DND-41 (cell line): ENCODE measurements at regions not wholly inside any gene's neighbourhood (a gene's known extent, or its start where the extent isn't known, plus 50 kb on each side); places are given as distances from the start of the nearest gene placed in this dataset.

Experiments
- ATAC-seq: fragments of 200-7000 bp; cut with Tn5 transposase; 3 replicates; pipeline ENCODE4 v1.9.1; 2021; ENCODE audit warnings: low read depth; ENCODE audit not compliant: insufficient read depth
- DNase-seq: peaks from one replicate; pipeline ENCODE4 v3.0.0-alpha.2; 2020
- H2AFZ ChIP-seq: 2 replicates; pipeline ENCODE4 v1.6.0; 2012; ENCODE audit warnings: low read depth, low read length
- H3K27ac ChIP-seq: 2 replicates; pipeline ENCODE4 v1.5.1; 2012; ENCODE audit warnings: low read length, inconsistent platforms
- H3K27me3 ChIP-seq: fragments of 200-600 bp; sonication (generic); 2 replicates; pipeline ENCODE4 v1.6.0; 2012; ENCODE audit warnings: low read length, mild to moderate bottlenecking, inconsistent platforms; ENCODE audit not compliant: insufficient read depth, poor library complexity
- H3K36me3 ChIP-seq: 2 replicates; pipeline ENCODE4 v1.5.1; 2012; ENCODE audit warnings: low read length, inconsistent platforms; ENCODE audit not compliant: insufficient read depth
- H3K4me1 ChIP-seq: 2 replicates; pipeline ENCODE4 v1.5.1; 2012; ENCODE audit warnings: mild to moderate bottlenecking, low read length; ENCODE audit not compliant: insufficient read depth
- H3K4me2 ChIP-seq: 2 replicates; pipeline ENCODE4 v1.6.0; 2012; ENCODE audit warnings: mild to moderate bottlenecking, moderate library complexity, low read length, inconsistent platforms; ENCODE audit not compliant: insufficient read depth
- H3K4me3 ChIP-seq, 2 experiments: fragments of 200-600 bp in 1 of 2; shearing (Covaris generic) in 1 of 2; 2 replicates each; pipeline ENCODE4 v1.5.1; 2012 to 2016; ENCODE audit warnings: inconsistent platforms in 2 of 2, low read length in 2 of 2, mild to moderate bottlenecking in 2 of 2, low read depth in 1 of 2, moderate library complexity in 1 of 2
- H3K79me2 ChIP-seq: 2 replicates; pipeline ENCODE4 v1.6.0; 2012; ENCODE audit warnings: low read length, inconsistent platforms; ENCODE audit not compliant: insufficient read depth
- H3K9ac ChIP-seq: 2 replicates; pipeline ENCODE4 v1.6.0; 2012; ENCODE audit warnings: low read depth, mild to moderate bottlenecking, inconsistent platforms, low read length, moderate library complexity
- H3K9me3 ChIP-seq: 2 replicates; pipeline ENCODE4 v1.5.1; 2012; ENCODE audit warnings: low read length, moderate library complexity, mild to moderate bottlenecking, inconsistent platforms; ENCODE audit not compliant: insufficient read depth, severe bottlenecking
- H4K20me1 ChIP-seq: 2 replicates; pipeline ENCODE4 v1.6.0; 2012; ENCODE audit warnings: low read length; ENCODE audit not compliant: insufficient read depth
- CTCF ChIP-seq: IDR thresholded peaks from 2 replicates; pipeline ENCODE4 v1.5.1; 2012; ENCODE audit warnings: borderline replicate concordance, low read length, moderate library complexity, mild to moderate bottlenecking; ENCODE audit not compliant: poor library complexity, severe bottlenecking; ENCODE audit errors: extremely low read depth
- EZH2 ChIP-seq: IDR thresholded peaks from 3 replicates; pipeline ENCODE4 v1.6.1; 2012; ENCODE audit warnings: borderline replicate concordance, low read depth, mild to moderate bottlenecking, moderate library complexity, low read length, inconsistent platforms; ENCODE audit not compliant: severe bottlenecking

- H2AFZ ChIP-seq, result no peak overlapping the region
- H3K36me3 ChIP-seq, result no peaks in the 10 kb centered on the region
- ATAC-seq, result no peak
- no peak for DNase-seq
- H3K27me3 ChIP-seq, result no peaks in the 10 kb centered on the region
- no peak overlapping the region for H3K4me2 ChIP-seq
- no peak overlapping the region for H3K4me3 ChIP-seq
- TF ChIP-seq EZH2 (no peak), CTCF (no peak)
- no peaks in the 10 kb centered on the region for H3K79me2 ChIP-seq
- no peaks in the 10 kb centered on the region for H3K9me3 ChIP-seq
- H3K4me1 ChIP-seq, result no peaks in the 10 kb centered on the region
- H3K27ac ChIP-seq, result no peak overlapping the region
- H3K9ac ChIP-seq, result no peak overlapping the region
- no peaks in the 10 kb centered on the region for H4K20me1 ChIP-seq
Observed at GRCh38 chr7:145665499-145666258, 450.9 kb upstream of the CNTNAP2 start.

- Histone ChIP-seq H3K4me2 (no peak overlapping the region), H3K27me3 (no peaks in the 10 kb centered on the region), H3K79me2 (no peaks in the 10 kb centered on the region), H3K4me3 (no peak overlapping the region), H3K27ac (no peak overlapping the region), H4K20me1 (no peaks in the 10 kb centered on the region), H2AFZ (no peak overlapping the region), H3K36me3 (no peaks in the 10 kb centered on the region), H3K9me3 (no peaks in the 10 kb centered on the region), H3K9ac (no peak overlapping the region), H3K4me1 (no peaks in the 10 kb centered on the region)
- DNase-seq (no peak), ATAC-seq (no peak)
- TF ChIP-seq CTCF, result no peak
- TF ChIP-seq EZH2, result no peak
Observed at GRCh38 chr7:145655666-145656065, 460.9 kb upstream of the CNTNAP2 start.

- Histone ChIP-seq H3K27ac (no peak overlapping the region), H3K4me3 (no peak overlapping the region), H3K4me2 (no peak overlapping the region), H3K9ac (no peak overlapping the region), H4K20me1 (no peaks in the 10 kb centered on the region), H3K27me3 (no peaks in the 10 kb centered on the region), H3K36me3 (no peaks in the 10 kb centered on the region), H3K79me2 (no peaks in the 10 kb centered on the region), H2AFZ (no peak overlapping the region), H3K9me3 (no peaks in the 10 kb centered on the region), H3K4me1 (no peaks in the 10 kb centered on the region)
- TF ChIP-seq CTCF (no peak), EZH2 (no peak)
- ATAC-seq (no peak), DNase-seq (no peak)
Observed at GRCh38 chr7:145645135-145645515, 471.5 kb upstream of the CNTNAP2 start.
